Hepatocyte (in vitro differentiated cells): ENCODE measurements at regions not wholly inside any gene's neighbourhood (a gene's known extent, or its start where the extent isn't known, plus 50 kb on each side); places are given as distances from the start of the nearest gene placed in this dataset.

ENCODE experiments used
- CTCF ChIP-seq: fragments of 200-600 bp; sonication (generic); IDR thresholded peaks from 2 replicates; pipeline ENCODE4 v1.5.1; 2016; ENCODE audit warnings: antibody characterized with exemption, mild to moderate bottlenecking; ENCODE audit not compliant: poor library complexity
- EZH2 ChIP-seq: fragments of 200-600 bp; sonication (generic); IDR thresholded peaks from 2 replicates; pipeline ENCODE4 v1.6.1; 2016; ENCODE audit warnings: antibody characterized with exemption, mild to moderate bottlenecking, borderline replicate concordance
- EZH2phosphoT487 ChIP-seq: fragments of 200-600 bp; sonication (generic); IDR thresholded peaks from one replicate; pipeline ENCODE4 v1.6.1; 2018; ENCODE audit warnings: antibody characterized with exemption, mild to moderate bottlenecking, low read depth, moderate library complexity; ENCODE audit not compliant: unreplicated experiment, severe bottlenecking

GRCh38 chr2:239797316-239797715 is 227.8 kb downstream of the NDUFA10 start:
- no peak for TF ChIP-seq CTCF
- no peak for TF ChIP-seq EZH2
- TF ChIP-seq EZH2phosphoT487 = no peak
